MG63 (cell line): ENCODE measurements at regions not wholly inside any gene's neighbourhood (a gene's known extent, or its start where the extent isn't known, plus 50 kb on each side); places are given as distances from the start of the nearest gene placed in this dataset.

Source experiments
- DNase-seq: peaks from one replicate; pipeline ENCODE4 v3.0.0-alpha.2; 2020
- H3K27me3 ChIP-seq: fragments of 250-450 bp; sonication (Bioruptor Pico); 2 replicates; pipeline ENCODE4 v1.5.1; 2020; ENCODE audit warnings: mild to moderate bottlenecking, moderate library complexity
- H3K36me3 ChIP-seq: fragments of 250-450 bp; sonication (Bioruptor Pico); 2 replicates; pipeline ENCODE4 v1.5.1; 2020; ENCODE audit warnings: mild to moderate bottlenecking, moderate library complexity
- H3K4me3 ChIP-seq: fragments of 250-450 bp; sonication (Bioruptor Pico); 2 replicates; pipeline ENCODE4 v1.5.1; 2020; ENCODE audit warnings: mild to moderate bottlenecking, moderate library complexity
- H3K9me3 ChIP-seq: fragments of 250-450 bp; sonication (Bioruptor Pico); 2 replicates; pipeline ENCODE4 v1.5.1; 2020; ENCODE audit warnings: mild to moderate bottlenecking, moderate library complexity

DNA sequence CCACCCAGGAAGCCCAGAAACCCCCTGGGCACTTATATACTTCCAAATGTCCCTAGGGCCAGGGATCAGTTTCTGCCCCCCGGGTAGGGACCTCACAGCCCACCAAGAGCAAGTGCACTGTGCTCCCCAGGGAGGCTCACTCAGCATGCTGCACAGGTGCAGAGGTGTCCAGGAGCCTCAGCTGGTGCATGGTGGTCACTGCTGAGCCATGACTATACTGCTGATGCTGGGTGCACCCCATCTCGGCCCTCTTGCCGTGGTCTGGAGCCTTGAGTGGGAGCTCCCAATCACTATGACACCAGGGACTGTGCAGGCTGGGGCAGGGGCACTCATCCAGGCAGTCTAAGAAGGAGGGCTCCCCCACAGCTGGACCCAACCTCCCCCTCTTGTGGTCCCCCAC lies 617.8 kb upstream of the RAB6C start:
- Histone ChIP-seq H3K27me3 (no peaks in the 10 kb centered on the region), H3K9me3 (no peaks in the 10 kb centered on the region), H3K4me3 (no peak overlapping the region), H3K36me3 (no peaks in the 10 kb centered on the region)
- DNase-seq, result no peak

DNA sequence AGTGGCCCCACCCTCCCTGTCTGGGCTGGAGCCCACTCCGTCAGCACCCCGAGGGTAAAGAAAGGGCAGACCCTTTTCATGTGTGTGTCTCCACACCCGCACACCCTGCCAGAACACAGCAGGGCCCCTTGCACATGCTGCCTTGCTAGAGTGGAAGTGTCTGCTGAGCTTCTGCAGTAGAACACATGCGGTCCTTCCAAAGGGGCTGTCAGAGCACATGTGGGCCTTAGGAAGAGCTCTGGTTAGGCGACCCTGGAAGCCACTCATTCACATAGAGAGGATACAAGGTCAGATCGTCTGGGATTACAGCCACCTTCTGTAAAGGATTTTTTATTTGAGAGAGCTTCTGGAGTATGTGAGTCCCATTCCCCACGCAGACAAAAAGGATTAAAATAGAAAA lies 613.2 kb upstream of the RAB6C start:
- Histone ChIP-seq H3K4me3 (no peak overlapping the region), H3K9me3 (no peaks in the 10 kb centered on the region), H3K36me3 (no peaks in the 10 kb centered on the region), H3K27me3 (no peaks in the 10 kb centered on the region)
- DNase-seq, result no peak

DNA sequence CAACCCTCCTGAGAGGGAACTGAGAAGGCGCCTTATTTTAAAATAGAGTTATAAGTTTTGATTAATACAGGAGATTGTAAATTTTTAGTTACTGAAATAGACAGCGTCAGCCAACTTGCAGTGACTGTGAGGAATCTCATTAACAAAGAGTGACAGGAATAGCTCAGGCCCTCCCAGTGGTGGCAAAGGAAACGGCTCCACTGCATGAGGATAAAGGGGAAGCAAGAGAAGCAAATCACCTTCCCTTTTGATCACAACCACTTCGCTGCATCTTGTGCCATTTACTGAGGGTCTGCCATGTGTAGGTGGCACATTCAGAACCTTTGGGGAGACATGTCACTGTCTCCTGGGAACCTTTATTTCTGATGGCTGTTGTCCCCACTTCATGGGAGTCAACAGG lies 612.4 kb upstream of the RAB6C start:
- Histone ChIP-seq H3K9me3 (no peaks in the 10 kb centered on the region), H3K27me3 (no peaks in the 10 kb centered on the region), H3K36me3 (no peaks in the 10 kb centered on the region), H3K4me3 (no peak overlapping the region)
- no peak for DNase-seq

DNA sequence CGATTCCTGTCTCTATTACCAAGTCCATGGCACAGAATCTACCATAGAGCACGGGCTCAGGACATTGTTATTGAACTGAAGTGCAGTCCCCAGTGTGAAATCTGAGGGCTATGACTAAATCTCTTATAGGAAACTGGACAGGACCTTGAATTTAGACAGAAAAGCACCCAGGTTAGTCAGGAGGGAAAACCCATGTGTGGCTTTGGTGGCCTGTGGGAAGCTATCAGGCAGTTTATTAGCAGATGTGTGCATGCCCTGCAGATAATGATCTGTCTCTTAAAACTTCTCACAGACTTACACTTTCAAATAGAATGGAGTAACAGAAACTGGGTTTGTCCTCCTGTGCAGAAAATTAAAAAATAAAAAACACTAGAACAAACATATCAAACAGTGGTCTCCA lies 610.0 kb upstream of the RAB6C start:
- H3K36me3 ChIP-seq, result no peaks in the 10 kb centered on the region
- H3K9me3 ChIP-seq, result no peaks in the 10 kb centered on the region
- H3K27me3 ChIP-seq, result no peaks in the 10 kb centered on the region
- DNase-seq, result no peak
- H3K4me3 ChIP-seq, result no peak overlapping the region

DNA sequence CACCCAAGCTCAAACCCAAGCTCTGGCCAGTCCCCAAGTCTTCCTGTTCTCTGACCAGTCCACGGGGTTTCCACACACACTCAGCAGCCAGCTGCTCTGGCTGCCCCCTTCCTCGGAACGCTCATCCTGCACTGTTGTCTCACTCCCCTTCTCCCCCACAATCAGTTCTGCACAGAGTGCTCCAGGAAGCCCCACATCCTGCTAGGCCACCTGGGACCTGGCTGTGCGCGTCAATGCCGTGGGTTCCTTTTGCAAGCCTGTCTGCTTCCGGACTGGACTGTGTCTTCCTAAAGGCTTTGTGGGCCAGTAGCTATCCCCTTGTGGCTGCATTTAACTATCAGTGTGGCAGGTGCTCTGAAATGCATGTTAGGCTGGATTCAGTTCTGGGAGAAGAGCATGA lies 605.0 kb upstream of the RAB6C start:
- H3K4me3 ChIP-seq, result no peak overlapping the region
- no peak for DNase-seq
- no peaks in the 10 kb centered on the region for H3K27me3 ChIP-seq
- no peaks in the 10 kb centered on the region for H3K36me3 ChIP-seq
- H3K9me3 ChIP-seq, result no peaks in the 10 kb centered on the region

DNA sequence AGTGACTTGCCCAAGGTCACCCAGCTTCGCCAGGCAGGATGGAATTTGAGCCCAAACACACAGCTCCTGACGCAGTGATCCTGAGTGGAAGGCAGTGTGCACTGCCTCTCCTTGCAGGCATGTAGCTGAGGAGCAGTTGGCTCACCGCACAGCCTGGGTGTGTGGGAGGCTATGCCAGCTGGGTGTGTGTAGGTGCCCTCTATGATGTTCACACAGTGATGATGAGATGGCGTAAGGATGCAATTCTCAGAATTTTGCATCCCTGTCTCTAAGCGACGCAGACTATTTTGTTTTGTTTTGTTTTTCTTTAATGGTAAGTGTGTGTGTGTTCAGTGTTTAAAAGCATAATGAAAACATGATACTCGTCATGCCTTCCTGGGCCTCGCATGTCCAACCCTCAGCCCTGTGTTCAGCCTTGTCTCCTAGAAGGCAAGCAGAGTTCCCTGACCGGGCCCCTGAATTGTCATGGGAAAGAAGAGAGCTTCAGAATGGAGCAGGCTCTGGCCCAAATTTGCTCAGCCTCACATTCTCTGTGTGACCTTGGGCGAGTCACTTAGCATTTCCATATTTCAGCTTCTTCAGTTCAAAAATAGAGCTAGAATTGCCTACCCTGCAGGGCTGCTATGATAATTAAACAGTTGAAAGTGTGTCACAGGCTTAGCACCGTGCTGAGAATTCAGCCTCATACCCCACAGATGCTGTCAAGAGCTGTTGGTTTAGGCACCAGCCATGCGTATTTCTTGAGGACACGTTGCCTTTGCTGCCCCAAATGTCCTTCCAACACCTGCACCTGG lies 603.6 kb upstream of the RAB6C start:
- DNase-seq, result no peak
- H3K9me3 ChIP-seq, result no peaks in the 10 kb centered on the region
- H3K36me3 ChIP-seq, result no peaks in the 10 kb centered on the region
- no peak overlapping the region for H3K4me3 ChIP-seq
- no peaks in the 10 kb centered on the region for H3K27me3 ChIP-seq

DNA sequence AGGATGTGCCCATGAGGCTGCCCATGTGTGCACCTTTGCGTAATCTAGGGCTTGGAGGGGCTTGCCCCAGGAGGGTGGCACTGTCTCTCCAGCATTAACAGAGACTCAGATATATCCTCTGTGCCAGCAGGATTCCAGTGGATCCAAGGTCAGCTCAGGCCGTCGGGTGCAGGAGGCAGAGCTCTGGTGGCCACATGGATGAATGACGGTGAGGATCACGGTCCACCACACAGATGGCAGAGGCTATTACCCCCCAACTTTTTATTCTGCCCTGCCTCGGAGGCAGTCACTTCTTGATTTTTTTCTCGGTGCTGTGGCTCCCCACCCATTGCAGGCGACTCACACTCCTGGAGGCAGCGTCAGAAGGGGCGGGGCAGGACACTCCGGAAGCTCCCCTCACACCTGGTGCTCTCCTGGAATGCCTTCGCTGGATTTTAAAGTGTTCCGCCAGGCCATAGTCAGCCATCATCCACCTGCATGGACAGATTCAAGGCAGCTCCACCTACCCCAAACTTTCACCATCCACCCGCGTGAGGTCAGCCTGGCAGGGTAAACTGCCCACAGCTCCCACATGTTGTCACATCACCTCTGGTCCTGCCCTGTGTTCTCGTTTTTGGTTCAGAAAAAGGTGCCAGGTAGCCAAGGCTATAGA lies 602.9 kb upstream of the RAB6C start:
- Histone ChIP-seq H3K36me3 (no peaks in the 10 kb centered on the region), H3K9me3 (no peaks in the 10 kb centered on the region), H3K27me3 (no peaks in the 10 kb centered on the region), H3K4me3 (no peak overlapping the region)
- DNase-seq, result no peak

DNA sequence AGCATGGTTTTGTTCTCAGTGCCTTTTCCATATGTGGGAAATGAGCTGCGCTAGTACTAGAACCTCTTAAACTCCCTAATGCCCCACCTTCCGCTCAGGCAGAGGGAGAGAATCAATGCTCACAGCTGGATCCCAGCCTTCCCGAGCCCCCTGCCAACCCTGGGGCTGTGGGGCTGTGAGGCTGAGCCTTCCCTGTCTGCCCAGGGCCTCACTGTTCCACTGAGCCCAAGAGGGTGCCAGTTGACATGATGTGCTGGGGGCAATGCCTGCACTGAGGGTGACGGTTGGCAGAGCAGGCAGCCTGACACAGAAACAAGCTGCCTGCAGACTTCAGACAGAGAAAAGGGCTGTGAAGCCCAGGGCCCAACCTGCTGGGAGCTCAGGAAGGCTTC lies 602.4 kb upstream of the RAB6C start:
- DNase-seq, result no peak
- Histone ChIP-seq H3K27me3 (no peaks in the 10 kb centered on the region), H3K4me3 (no peak overlapping the region), H3K36me3 (no peaks in the 10 kb centered on the region), H3K9me3 (no peaks in the 10 kb centered on the region; the same call in 1 of the 2 replicates)

DNA sequence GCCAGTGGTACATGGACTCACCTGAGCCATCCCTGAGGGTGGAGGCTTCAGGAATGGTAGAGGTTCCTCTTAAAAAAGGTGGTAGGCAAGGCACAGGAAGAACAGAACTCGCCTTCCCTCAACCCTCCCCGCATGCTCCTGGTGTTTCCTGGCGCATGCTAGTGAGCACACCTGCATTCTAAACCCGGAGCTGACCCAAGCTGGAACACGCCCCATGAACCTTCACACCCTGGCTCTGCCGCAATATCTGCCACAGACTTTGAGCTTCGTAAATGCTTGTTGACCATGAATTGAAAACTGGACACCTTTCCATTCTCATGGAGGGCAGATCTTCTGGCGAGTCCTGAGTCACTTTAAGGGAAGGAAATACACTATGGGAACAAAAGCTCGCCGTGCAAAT lies 601.3 kb upstream of the RAB6C start:
- H3K27me3 ChIP-seq, result no peaks in the 10 kb centered on the region
- no peak for DNase-seq
- H3K4me3 ChIP-seq, result no peak overlapping the region
- H3K36me3 ChIP-seq, result no peaks in the 10 kb centered on the region
- no peaks in the 10 kb centered on the region; the same call in 1 of the 2 replicates for H3K9me3 ChIP-seq

DNA sequence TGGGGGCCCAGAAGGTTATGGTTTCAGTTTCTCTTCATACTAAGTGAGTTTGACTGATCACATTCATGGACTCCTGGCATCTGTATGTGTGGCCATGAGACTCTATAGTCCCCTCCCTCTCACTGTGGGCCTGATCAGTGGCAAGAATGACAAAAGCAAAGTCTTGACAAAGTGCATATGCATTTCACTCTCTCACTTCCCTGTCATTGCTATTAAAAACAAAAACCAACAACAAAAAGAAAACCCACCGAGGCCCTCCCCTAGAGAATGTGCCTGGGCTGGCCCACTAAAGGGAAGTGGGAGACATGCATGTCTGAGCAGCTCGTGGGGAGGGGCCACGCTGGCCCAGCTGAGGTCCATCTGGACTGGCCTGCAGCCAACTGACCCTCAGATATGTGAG lies 600.1 kb upstream of the RAB6C start:
- Histone ChIP-seq H3K36me3 (no peaks in the 10 kb centered on the region), H3K4me3 (no peak overlapping the region), H3K9me3 (no peaks in the 10 kb centered on the region; the same call in 1 of the 2 replicates), H3K27me3 (no peaks in the 10 kb centered on the region)
- DNase-seq, result no peak

DNA sequence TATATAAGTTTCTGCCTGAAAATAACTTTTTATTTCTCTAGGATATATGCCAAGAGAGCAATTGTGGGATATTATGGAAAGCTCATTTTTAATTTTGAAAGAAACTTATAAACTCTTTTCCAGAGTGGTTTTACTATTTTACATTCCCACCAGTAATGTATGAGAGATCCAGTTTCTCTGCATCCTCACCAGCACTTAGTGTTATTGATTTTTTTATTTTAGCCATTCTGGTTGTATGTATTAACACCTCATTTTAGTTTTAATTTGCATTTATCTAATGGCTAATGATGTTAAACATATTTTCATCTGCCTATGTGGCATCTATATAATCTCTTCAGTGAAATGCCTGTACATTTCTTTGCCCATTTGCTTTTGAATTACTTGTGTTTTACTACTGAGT lies 597.7 kb upstream of the RAB6C start:
- Histone ChIP-seq H3K4me3 (no peak overlapping the region), H3K9me3 (no peaks in the 10 kb centered on the region; the same call in 1 of the 2 replicates), H3K36me3 (no peaks in the 10 kb centered on the region), H3K27me3 (no peaks in the 10 kb centered on the region)
- no peak for DNase-seq

DNA sequence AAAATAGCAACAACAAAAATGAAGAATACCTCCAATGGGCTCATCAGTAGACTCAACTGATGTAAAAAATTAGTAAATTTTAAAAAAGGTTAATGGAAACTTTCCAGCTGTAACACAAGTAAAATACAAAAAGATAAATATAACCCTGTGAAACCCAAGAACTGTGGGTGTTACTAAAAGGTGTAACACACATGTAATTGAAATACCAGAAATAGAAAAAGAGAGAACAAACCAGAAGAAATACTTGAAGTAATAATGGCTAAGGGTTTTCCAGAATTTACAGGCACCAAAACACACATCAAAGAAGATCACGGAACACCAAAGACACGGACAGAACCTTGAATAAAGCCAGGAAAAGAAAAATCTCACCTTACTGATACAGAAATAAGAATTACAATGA lies 590.6 kb upstream of the RAB6C start:
- Histone ChIP-seq H3K36me3 (no peaks in the 10 kb centered on the region), H3K9me3 (no peaks in the 10 kb centered on the region), H3K4me3 (no peak overlapping the region), H3K27me3 (no peaks in the 10 kb centered on the region)
- no peak for DNase-seq

DNA sequence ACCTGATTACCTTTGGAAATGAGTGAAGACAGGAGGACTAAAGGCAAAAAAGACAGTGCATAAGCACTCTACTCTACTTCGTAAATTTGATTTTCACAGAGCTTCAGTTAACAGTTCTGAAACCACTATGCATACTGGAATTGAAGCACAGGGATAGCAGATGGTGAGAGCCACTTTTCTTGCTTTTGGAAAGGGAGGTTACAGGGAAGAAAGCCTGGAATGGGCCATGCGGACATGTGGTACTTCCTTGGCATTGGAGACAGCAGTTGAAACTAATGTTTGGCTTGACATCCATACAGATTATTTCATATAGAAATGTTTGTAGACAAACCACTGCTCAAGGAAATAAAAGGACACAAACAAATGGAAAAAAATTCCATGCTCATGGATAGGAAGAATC lies 585.6 kb upstream of the RAB6C start:
- no peak for DNase-seq
- H3K27me3 ChIP-seq, result no peaks in the 10 kb centered on the region

DNA sequence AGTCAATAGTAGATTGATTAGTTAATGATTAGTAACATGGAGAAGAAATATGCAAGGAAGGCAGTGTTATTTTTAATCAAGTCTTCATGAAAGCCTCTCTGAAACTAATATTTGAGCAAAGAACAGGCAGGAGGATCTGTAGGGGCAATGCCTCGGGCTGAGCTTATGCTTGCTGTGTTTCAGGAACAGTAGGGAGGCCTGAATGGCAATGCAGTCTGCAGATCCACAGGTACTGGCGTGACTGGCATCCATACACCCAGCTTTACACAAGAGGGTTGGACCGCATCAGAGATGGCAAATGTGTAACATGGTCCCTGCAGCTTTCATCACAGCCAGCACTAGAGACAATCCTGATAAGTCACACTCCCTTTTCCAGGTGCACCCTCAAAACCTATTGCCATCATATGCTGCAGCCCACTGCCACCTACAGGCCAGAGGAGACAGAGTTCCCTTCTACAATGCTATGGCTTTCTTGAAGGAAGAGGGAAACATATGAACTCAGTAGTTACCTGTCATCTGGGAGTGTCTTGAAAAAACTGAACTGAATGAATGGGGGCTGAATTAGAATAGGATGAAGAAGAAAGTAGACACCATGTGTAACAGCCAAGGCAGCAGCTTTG lies 582.4 kb upstream of the RAB6C start:
- H3K27me3 ChIP-seq, result no peaks in the 10 kb centered on the region
- no peaks in the 10 kb centered on the region for H3K36me3 ChIP-seq
- DNase-seq, result no peak
- H3K9me3 ChIP-seq, result no peaks in the 10 kb centered on the region
- no peak overlapping the region for H3K4me3 ChIP-seq

More for the DNA sequence above, 585.6 kb upstream of the RAB6C start:
- H3K9me3 ChIP-seq, result no peaks in the 10 kb centered on the region
- no peaks in the 10 kb centered on the region for H3K36me3 ChIP-seq
- no peak overlapping the region for H3K4me3 ChIP-seq

DNA sequence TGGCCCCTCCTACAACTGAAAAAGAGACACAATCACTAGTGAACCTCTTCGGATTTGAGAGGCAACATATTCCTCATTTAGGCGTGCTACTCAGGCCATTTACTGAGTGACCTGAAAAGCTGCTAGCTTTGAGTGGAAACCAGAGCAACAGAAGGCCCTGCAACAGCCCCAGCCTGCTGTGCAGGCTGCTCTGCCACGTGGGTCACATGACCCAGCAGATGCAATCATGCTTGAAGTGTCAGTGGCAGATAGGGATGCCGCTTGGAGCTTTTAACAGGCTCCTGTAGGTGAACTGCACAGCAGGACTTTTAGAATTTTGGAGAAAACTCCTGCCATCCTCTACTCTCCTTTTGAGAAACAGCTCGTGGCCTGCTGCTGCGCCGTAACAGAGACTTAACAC lies 578.6 kb upstream of the RAB6C start:
- no peak for DNase-seq
- no peaks in the 10 kb centered on the region for H3K9me3 ChIP-seq
- H3K27me3 ChIP-seq, result no peaks in the 10 kb centered on the region

DNA sequence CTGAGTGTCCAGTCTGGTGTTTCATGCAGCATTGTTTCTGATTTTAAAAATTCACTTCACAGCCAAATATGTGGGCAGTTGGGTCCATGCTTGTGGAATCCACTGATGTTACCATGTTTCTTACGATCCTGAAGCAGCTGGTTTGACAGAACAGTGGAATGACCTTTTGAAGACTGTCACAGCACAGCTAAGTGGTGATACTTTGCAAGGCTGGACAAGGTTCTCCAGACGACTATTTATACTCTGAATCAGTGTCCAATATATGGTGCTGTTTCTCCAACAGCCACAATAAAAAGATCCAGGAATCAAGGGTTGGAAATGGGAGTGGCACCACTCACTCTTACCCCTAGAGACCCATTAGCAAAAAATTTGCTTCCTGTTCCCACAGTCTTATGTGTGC lies 577.4 kb upstream of the RAB6C start:
- no peaks in the 10 kb centered on the region for H3K9me3 ChIP-seq
- no peak for DNase-seq
- no peak overlapping the region for H3K4me3 ChIP-seq
- no peaks in the 10 kb centered on the region for H3K36me3 ChIP-seq
- H3K27me3 ChIP-seq, result no peaks in the 10 kb centered on the region

More for the DNA sequence above, 578.6 kb upstream of the RAB6C start:
- Histone ChIP-seq H3K36me3 (no peaks in the 10 kb centered on the region), H3K4me3 (no peak overlapping the region)

DNA sequence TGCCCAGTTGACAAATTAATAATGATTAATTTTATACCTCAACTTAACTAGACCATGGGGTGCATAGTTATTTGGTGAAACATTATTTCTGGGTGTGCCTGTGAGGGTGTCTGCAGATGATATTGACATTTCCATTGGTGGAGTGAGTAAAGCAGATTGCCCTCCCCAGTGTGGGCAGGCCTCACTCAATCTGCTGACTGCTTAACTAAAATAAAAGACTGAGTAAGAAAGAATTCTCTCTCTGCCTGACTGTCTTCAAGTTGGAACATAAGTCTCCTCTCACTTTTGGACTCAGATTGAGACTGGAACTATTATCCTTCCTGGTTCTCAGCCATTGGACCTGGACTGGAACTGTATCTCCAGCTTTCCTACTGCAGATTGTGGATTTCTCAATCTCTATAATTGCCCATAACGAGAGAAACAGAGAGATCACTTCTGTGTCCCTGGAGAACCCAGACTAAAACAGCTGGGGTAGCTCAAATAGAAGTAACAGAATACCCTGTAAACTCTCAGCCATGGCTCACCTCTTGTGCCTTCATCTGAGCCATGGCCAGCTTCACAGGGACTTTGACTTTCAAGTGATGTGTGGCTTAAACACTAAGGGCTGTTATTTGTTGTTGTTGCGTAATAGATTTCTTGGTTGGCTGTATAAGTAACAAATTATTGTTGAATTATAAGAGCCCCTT lies 575.3 kb upstream of the RAB6C start:
- H3K4me3 ChIP-seq, result no peak overlapping the region
- H3K9me3 ChIP-seq, result no peaks in the 10 kb centered on the region
- H3K27me3 ChIP-seq, result no peaks in the 10 kb centered on the region
- H3K36me3 ChIP-seq, result no peaks in the 10 kb centered on the region
- no peak for DNase-seq
